ENCODE measurements at regions not wholly inside any gene's neighbourhood (a gene's known extent, or its start where the extent isn't known, plus 50 kb on each side); places are given as distances from the start of the nearest gene placed in this dataset.

GRCh38 chr12:76701690-76702089 lies 62.2 kb upstream of the ZDHHC17 start:
- TF ChIP-seq CEBPB (IDR thresholded peaks at IDR 0.05; ENCODE audit: low read depth) (no peak), REST (IDR thresholded peaks at IDR 0.05; ENCODE audit: low read depth) (no peak), CTCF (IDR thresholded peaks at IDR 0.05 in 2 of 3, conservative IDR thresholded peaks at IDR 0.05 in 1 of 3; ENCODE audit: borderline replicate concordance in 1 of 3, insufficient read depth in 1 of 3, low read depth in 2 of 3, low read length in 2 of 3) (no peak), ATF3 (IDR thresholded peaks at IDR 0.05) (no peak), POLR2AphosphoS5 (IDR thresholded peaks at IDR 0.05; ENCODE audit: low read depth, low read length) (no peak), RAD21 (IDR thresholded peaks at IDR 0.05; ENCODE audit: low read depth) (no peak), EZH2phosphoT487 (IDR thresholded peaks at IDR 0.05; ENCODE audit: borderline replicate concordance) (no peak), POLR2A (IDR thresholded peaks at IDR 0.05; ENCODE audit: borderline replicate concordance, extremely low read depth, insufficient read depth, insufficient read length) (no peak), EGR1 (IDR thresholded peaks at IDR 0.05; ENCODE audit: low read depth) (no peak), SIN3A (IDR thresholded peaks at IDR 0.05; ENCODE audit: low read depth) (no peak)

Measured in HCT116 (cell line).